ENCODE measurements at regions not wholly inside any gene's neighbourhood (a gene's known extent, or its start where the extent isn't known, plus 50 kb on each side); places are given as distances from the start of the nearest gene placed in this dataset.

- H3K27ac ChIP-seq, result no peak overlapping the region
- TF ChIP-seq POLR2A (IDR thresholded peaks at IDR 0.05) (no peak), CTCF (IDR thresholded peaks at IDR 0.05) (no peak), EP300 (IDR thresholded peaks at IDR 0.05; ENCODE audit: low read depth) (no peak), POLR2AphosphoS5 (IDR thresholded peaks at IDR 0.05) (no peak)
Observed at GRCh38 chr6:23305325-23305943, 736.1 kb downstream of the HDGFL1 start.

GRCh38 chr6:23306251-23306950 is 737.0 kb downstream of the HDGFL1 start:
- 65 to 67% methylated on average over 2 of the region's 2 CpGs for WGBS, 2 donors (ENCODE audit: low coverage in 1 of 2)
- H3K27me3 ChIP-seq, result no peaks in the 10 kb centered on the region
- TF ChIP-seq EP300 (IDR thresholded peaks at IDR 0.05; ENCODE audit: low read depth) (no peak), CTCF (IDR thresholded peaks at IDR 0.05) (no peak), POLR2AphosphoS5 (IDR thresholded peaks at IDR 0.05) (no peak), POLR2A (IDR thresholded peaks at IDR 0.05) (no peak)
- no peaks in the 10 kb centered on the region for H3K36me3 ChIP-seq
- no peaks in the 10 kb centered on the region for H3K4me1 ChIP-seq
- no peaks in the 10 kb centered on the region for H3K9me3 ChIP-seq
- intact Hi-C loops (cut with DNase I; ENCODE audit: low total_unique reads) (no loop called here), in situ Hi-C loops (cut with MboI; ENCODE audit: low pct_ligation_motif_present in 1 of 4, low pct_unique_long_range_greater_than_20kb in 1 of 4, low sequenced_read_pairs in 3 of 4) (no loop called here)
- no peak overlapping the region for H3K4me3 ChIP-seq
- no peak overlapping the region for H3K27ac ChIP-seq
- no peak for DNase-seq

More at GRCh38 chr6:23305325-23305943, 736.1 kb downstream of the HDGFL1 start:
- intact Hi-C loops (cut with DNase I; ENCODE audit: low total_unique reads) (no loop called here), in situ Hi-C loops (cut with MboI; ENCODE audit: low pct_ligation_motif_present in 1 of 4, low pct_unique_long_range_greater_than_20kb in 1 of 4, low sequenced_read_pairs in 3 of 4) (no loop called here)
- Histone ChIP-seq H3K4me1 (no peaks in the 10 kb centered on the region), H3K9me3 (no peaks in the 10 kb centered on the region), H3K36me3 (no peaks in the 10 kb centered on the region), H3K4me3 (no peak overlapping the region), H3K27me3 (no peaks in the 10 kb centered on the region)
- DNase-seq, result no peak
- 60 to 64% methylated on average over 2 of the region's 2 CpGs for WGBS, 2 donors (ENCODE audit: low coverage in 1 of 2)

- H3K36me3 ChIP-seq, result no peaks in the 10 kb centered on the region
- no peaks in the 10 kb centered on the region for H3K4me1 ChIP-seq
- TF ChIP-seq POLR2A (IDR thresholded peaks at IDR 0.05) (no peak), EP300 (IDR thresholded peaks at IDR 0.05; ENCODE audit: low read depth) (no peak), POLR2AphosphoS5 (IDR thresholded peaks at IDR 0.05) (no peak), CTCF (IDR thresholded peaks at IDR 0.05) (no peak)
- H3K4me3 ChIP-seq, result no peak overlapping the region
- H3K27me3 ChIP-seq, result no peaks in the 10 kb centered on the region
- 68 to 71% methylated on average over 4 of the region's 4 CpGs for WGBS, 2 donors (ENCODE audit: low coverage in 1 of 2)
- H3K27ac ChIP-seq, result no peak overlapping the region
- no peaks in the 10 kb centered on the region for H3K9me3 ChIP-seq
- in situ Hi-C loops (cut with MboI; ENCODE audit: low pct_ligation_motif_present in 1 of 4, low pct_unique_long_range_greater_than_20kb in 1 of 4, low sequenced_read_pairs in 3 of 4) (no loop called here), intact Hi-C loops (cut with DNase I; ENCODE audit: low total_unique reads) (no loop called here)
- DNase-seq, result no peak
Observed at GRCh38 chr6:23307516-23307915, 738.1 kb downstream of the HDGFL1 start.

- Histone ChIP-seq H3K9me3 (no peaks in the 10 kb centered on the region), H3K4me1 (no peaks in the 10 kb centered on the region), H3K27me3 (no peaks in the 10 kb centered on the region), H3K27ac (no peak overlapping the region), H3K4me3 (no peak overlapping the region), H3K36me3 (no peaks in the 10 kb centered on the region)
- in situ Hi-C loops (cut with MboI; ENCODE audit: low pct_ligation_motif_present in 1 of 4, low pct_unique_long_range_greater_than_20kb in 1 of 4, low sequenced_read_pairs in 3 of 4), result no loop called here
- TF ChIP-seq POLR2A (IDR thresholded peaks at IDR 0.05), result no peak
- TF ChIP-seq CTCF (IDR thresholded peaks at IDR 0.05), result no peak
- TF ChIP-seq POLR2AphosphoS5 (IDR thresholded peaks at IDR 0.05), result no peak
- no peak for TF ChIP-seq EP300 (IDR thresholded peaks at IDR 0.05; ENCODE audit: low read depth)
- 39 to 40% methylated on average over 2 to 3 of the region's 3 CpGs for WGBS, 2 donors (ENCODE audit: low coverage in 1 of 2)
- intact Hi-C loops (cut with DNase I; ENCODE audit: low total_unique reads), result no loop called here
- no peak for DNase-seq
Observed at GRCh38 chr6:23308166-23308565, 738.8 kb downstream of the HDGFL1 start.

All from transverse colon (tissue), 4 donors.